CD4-positive, alpha-beta T cell treated with Interleukin-10 for 1 hour (primary cell): ENCODE measurements at regions not wholly inside any gene's neighbourhood (a gene's known extent, or its start where the extent isn't known, plus 50 kb on each side); places are given as distances from the start of the nearest gene placed in this dataset.
"Not testable (repeated sequence)": the region's sequence is repeated elsewhere in the genome, so short reads cannot be mapped to it uniquely, and the experiment has no call there.

Experiments
- DNase-seq: peaks from one replicate; pipeline ENCODE4 v3.0.0-alpha.2; 2020

GRCh38 chr6:40139447-40139846 is 205.2 kb upstream of the MOCS1 start:
- no peak for DNase-seq

GRCh38 chr6:40138273-40138720 is 204.0 kb upstream of the MOCS1 start:
- no peak for DNase-seq

- DNase-seq: no peak
These were observed 201.3 kb upstream of the MOCS1 start for GRCh38 chr6:40135491-40136072.

- DNase-seq: not testable (repeated sequence)
These were observed 199.7 kb upstream of the MOCS1 start for GRCh38 chr6:40133981-40134380.

DNA sequence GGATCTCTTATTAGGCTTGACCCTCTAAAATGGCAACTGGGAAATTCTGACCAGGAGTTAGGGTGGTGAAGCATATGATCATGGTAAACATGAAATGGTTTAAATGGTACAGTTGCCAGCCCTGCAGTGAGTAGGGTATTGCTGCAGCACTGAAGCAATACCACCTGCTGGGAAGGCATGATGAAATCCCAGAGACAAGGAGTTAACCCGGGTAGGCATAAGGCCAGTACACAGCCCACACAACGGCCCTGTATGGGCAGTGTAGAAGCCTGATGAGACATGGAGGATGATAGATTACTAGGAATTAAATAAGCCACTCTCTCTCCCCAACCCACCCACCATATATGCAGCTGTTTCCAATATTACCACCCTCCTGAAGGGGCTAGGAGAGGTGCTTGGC is 197.4 kb upstream of the MOCS1 start:
- DNase-seq: no peak

DNA sequence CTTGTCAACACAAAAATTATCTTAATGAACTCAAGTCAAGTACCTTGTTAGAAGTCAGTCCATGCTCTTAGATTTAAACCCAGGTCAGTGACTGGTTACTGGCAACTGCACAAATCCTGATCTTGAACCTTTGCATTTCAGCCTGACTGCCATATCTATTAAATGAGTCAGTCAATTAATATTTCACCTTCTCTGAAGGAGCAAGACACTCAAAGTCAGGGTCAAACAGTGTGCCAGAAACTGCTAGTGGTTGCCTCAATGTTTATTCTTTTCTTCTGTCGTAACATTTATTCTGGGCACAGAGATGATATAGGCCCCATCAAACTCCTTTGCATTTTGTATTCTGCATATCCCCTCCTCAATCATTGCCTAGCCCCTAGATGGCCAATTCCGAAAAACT is 193.9 kb upstream of the MOCS1 start:
- DNase-seq: no peak

DNA sequence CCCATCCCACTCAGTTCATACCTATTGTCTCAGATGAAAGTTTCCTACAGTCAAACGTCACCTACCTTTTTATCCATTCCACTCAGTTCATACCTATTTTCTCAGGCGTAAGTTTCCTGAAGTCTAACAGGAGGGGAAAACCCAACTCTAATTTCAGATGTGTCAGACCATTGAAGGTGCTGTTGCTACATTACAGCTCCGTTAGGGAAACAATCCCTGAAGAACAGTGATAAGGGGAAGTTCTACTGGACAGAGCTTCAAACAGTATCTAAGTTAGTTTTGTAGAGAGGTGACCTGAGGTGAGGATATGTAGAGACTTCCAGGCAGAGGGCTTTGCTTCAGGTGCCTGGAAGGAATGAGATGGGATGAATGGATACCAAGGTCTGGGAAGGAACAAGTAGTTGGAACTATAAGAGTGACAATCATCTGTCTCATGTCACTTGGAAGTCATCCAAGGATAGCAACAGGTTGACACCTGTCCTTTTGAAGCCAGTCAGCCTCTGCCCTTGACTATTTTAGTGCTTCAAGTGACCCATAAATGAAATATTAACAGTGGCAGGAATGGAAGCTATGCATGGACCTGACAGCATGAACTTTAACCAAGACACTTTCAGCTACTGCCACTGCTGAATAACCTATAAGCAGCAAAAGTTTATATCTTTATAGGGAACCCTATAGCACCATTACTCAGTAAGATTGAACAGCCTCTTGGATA is 191.6 kb upstream of the MOCS1 start:
- DNase-seq: no peak

DNA sequence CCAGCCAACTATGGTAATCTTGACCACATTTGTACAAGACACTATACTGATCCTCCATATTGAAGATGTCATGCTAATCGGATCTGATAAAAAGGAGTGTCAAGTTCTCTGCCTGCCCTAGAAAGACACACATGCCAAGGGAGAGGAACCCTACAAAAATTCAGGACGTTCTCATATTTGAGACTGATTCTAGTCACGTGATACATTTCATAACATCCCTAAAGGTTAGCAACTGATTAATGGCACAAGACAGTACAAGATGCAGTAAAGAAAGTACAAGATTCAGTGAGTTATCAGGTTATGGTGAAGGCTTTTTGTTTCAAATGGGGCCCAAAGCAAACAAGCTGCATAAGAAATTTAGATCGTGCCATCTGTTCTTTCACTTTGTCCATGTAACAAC is 190.7 kb upstream of the MOCS1 start:
- DNase-seq: no peak

DNA sequence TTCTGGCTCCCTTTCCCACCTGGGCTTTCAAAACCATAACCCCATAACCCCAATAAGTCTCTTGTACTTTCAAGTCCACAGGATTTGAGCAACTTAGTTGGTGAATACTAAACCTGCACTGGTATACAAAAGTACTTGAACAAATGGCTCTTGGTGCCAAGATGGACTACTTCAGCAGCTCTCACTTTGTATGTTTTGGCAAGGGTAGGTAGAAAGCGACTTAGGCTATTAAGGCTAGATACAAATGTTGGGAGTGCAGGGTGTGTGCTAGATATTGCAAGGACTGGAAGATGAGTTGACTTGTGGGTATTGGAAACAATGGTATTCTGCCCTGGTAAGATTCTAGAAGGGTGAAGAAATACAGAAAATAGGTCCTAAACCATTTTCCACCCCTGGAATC is 182.6 kb upstream of the MOCS1 start:
- no peak for DNase-seq

DNA sequence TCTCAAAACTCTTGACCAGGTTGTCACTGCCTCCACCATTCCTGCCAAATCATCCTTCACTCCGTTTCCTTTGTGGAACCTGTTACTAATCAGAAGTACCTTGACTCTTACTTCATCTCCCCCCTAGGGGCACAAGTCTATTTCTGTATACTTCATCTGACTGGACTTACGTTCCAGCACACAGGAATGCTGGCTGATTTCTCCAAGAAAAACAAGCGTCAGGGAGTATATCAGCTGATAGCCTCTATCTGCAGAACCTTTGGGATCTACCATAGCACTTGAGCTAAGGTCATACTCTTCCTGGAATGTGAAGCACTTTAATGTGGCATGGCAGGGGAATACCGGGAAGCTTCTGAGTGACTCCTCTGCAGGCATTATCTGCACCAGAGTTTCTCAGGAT is 178.1 kb upstream of the MOCS1 start:
- DNase-seq: no peak

DNA sequence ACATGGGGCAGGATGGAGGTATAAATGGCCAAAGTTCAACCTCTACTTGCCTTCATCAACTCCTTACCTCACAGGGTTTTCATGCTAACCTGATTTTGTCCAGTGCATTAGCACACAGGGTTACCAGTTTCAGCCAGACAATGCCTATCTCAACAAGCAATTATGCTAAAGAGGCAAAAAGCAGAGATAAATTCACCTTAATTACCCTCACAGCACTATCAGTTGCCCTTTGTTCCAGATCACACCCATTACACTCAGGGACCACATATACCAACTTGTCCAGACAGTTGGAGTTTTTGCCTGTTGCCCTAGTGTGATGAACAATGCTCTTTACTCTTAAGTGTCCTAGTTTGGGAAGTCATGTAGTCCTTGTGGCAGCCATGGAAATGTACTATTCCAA is 174.5 kb upstream of the MOCS1 start:
- DNase-seq: no peak

DNA sequence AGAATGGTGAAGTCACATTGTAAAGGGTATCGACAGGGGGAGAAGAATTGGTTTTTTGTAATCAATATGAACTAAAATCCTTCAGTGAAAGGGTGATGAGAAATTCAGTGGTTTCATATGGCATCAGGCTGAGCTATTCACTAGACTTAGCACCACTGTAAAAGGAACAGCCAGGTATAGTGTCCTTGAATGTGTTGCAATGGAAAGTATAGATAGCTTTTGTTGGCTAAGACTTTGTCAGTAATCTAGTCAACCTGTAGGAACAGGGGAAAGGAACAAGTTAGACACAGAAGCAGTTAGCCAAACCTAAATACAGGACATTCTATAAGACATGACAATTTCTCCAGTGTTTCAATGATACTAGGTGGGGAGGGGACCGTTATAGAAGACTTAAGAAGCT is 172.6 kb upstream of the MOCS1 start:
- DNase-seq: no peak

DNA sequence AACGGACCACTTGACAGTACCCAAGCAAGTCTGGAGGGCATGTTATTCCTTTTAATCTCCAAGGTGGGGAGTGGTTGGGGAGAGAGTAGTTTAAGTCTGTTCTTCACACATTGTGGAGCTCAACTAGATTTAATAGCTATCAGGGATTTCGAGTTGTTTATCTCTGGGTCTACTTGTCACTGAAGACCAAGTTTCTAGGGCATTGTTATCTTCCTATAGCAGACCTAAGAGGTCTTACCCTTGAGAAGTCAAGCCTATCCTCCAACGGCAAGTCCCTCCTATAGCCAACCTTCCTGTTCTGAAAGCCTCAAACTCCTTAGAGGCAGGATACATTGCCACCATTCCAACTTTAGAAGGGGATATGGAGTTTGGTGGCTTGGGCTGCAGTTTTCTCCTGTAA is 164.5 kb upstream of the MOCS1 start:
- no peak for DNase-seq

GRCh38 chr6:40097590-40097989 is 163.3 kb upstream of the MOCS1 start:
- no peak for DNase-seq

DNA sequence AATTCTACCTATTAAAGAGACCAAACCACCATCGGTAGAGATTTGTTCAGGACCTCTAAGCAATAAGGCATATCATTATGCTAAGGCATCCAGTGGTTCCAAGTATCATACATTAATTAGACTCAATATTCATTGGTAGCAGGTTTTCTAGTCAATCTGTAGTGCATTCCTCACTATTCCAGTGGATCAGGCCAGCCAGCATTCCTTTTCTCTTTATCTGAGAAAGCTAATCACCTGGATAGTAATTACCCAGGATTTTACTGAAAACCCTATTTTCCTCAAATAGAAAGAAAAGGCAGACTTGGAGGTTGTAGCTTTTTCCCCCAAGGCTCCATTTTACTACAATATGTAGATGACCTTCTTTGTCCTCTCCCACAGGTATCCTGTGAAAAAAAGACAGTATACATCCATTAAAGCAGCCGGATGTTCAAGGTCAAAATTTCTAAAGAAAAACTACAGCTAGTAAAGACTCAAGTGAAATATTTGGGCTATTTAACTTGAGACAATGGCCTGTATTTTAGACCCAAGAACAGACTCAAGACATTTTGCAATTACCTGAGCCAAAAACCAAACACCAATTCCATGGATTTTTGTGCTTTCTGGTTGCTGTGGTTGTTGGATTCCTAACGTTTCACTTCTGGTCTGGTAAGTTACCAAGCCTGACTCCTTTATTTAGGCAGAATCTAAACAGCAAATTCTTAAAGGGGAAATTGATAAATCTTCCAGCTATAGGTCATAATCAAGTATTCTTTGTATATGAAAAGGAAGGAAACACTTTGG is 149.1 kb upstream of the MOCS1 start:
- no peak for DNase-seq

DNA sequence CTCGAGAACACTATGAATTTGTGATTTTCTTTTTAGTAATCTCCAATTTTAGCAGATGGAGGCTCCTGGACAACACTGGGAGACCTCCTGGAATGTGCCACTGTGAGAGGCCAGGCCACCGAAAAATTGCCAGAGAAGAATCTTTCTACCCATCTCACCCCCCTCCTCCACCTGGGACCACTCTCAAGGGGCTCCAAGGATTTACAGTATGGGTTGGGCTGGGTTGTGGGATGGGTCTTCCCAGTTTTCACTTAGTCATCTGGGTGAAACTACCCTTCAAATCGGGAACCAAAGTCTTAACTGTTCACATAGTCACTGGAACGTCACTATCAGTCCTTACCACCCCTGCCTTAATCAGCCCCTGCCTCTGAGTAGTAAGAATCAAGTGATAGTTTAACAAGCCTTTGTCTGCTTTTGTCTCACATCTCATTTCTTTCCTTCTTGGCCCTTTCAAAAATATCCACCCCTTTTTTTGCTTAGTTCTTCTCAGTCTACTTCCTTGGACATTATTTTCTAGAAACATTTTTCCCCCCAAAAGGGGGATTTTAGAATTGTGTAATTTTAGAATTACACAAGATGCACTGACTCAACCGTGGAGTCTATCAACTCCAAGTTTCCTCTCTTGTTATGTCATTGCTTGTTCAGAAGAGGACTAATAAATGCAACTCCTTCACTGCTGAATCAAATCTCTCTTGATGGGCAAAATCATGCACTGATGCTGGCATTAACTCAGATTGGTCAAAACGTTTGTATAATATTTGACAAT is 148.2 kb upstream of the MOCS1 start:
- no peak for DNase-seq

DNA sequence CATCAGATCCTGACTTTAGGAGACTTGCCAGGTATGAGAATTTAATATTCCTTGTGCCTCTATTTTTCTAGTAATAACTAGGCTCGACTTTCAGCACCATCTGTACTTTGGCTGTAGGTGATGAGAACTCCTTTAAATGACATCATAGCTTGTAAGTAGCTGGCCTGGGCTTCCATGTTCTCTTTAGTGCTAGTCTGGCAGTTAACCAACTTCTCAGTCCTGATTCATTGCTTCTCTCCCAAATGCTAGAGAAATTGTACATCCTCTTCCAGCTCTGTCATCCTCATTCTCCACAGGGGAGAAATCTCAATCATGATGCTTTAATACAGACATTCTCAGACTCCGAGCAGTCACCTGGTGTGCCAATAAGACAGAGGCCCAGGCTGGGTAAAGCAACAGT is 143.5 kb upstream of the MOCS1 start:
- no peak for DNase-seq

DNA sequence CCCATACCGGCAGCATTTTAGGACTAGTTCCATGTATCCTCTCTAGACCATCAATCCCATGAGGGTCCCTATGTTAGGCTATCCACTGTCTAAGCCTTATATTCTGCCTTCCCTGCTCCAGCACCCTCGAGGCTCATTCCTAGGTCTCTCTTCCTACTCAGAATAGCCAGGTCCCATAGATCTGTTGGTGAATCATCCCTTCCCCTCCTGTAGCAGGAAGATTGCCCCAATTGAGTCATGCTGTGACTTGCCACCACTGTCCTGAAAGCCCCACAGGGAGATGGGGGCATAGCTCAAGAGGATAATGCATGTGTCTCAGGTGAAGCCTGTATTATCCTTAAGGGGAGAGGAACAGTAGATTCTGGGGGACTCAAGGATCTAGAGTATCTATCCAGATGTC is 143.1 kb upstream of the MOCS1 start:
- no peak for DNase-seq

DNA sequence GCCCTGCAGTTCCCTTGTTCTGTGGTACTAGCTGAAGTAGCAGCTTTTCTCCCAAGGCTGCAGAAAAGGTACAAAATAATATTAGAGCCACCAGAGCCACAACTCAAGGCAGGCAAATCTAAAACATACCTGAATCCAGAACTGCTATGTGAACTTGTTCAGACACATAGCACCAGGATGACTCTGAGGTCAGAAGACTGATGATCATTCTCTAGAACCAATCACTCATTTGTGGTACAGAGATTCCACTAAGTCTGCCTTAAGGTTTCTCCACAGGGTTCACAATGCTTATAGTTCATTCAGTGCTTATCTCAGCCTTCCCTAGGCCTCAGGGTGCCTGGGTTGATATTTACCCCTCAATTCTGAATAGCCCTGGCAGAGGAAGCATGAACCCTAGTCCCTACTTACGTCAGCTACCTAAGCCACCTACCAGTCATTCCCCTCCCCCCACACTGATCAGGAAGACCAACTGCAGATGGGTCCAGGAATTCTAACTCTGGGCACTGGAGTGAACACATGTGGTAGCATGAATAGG is 140.9 kb upstream of the MOCS1 start:
- DNase-seq: no peak

DNA sequence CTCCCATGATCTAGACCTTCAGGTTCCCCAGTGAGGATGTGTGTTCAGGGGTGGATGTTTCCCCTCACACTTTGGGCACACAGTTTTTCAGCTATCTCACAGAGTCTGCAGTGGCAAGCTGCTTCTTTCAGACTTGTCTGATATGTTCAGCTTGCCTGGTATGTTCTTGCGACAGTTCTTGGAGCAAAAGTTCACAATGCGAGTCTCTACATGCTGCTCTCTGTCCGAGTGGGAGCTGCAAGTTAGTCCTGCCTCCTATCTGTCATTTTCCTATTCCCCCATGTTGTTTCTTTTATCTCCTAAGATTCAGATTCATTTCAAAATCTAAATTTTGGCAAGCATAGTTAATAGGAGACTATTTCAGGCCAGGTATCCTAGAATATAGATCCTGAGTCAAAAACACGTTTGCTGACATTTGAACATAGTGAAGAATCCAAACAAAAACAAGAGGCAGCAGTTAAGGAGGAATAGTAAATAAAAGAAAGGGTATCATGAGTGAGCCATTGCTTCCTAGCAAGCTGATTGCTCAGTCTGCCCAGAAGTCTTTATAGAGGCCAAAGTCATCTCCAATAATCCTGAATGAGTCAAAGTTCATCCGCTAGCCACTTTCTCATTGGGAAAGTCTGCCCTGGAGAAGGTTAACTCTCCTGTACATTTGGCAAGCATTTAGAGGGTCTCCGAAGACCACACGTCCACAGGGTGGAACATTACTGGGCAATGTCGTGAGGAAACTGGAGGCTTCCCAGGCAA is 140.2 kb upstream of the MOCS1 start:
- no peak for DNase-seq

DNA sequence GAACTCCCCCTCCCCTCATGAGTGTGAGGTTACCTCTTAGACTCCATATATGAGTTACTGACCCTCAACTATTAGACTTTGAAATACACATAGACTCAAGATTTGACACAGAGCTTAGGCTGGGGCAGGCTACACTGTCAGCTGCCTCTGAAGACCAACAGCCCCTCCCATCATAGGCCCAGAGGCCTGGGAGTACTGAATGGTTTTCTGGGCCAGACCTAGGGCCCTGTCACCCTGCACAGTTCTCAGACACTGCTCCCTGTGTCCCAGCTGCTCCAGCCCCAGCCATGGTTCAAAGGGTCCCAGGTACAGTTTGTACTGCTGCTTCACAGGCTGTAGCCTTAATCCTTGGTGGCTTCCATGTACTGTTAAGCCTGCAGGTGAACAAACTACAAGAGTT is 132.1 kb upstream of the MOCS1 start:
- no peak for DNase-seq

DNA sequence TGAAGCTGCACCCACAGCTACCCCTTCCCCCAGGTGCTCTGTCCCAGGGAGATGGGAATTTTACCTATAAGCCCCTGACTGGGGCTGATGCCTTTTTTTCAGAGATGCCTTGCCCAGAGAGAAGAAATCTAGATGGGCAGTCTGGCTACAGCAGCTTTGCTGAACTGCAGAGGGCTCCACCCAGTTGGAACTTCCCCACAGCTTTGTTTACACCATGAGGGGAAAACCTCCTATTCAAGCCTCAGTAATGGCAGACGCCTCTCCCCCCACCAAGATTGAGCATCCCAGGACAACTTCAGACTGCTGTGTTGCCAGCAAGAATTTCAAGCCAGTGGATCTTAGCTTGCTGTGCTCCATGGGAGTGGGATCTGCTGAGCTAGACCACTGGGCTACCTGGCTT is 122.6 kb upstream of the MOCS1 start:
- no peak for DNase-seq

DNA sequence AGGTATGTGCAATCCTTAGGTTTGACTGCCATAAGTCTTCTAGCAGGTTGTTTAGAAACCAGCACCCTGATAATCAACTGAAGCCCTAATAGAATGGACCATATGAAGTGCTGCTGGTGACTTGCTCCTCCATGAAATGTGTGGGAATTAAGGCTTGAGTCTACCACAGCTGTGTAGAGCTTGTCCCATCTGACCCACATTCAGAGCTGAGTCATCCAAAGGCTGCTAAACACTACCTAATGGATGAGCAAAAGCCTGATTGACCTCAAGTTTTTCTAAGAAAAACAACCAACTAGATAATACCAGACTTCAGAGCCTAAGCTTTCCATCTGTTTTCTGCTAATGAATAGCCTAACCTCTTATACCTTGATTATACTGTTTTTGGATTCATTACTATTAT is 120.3 kb upstream of the MOCS1 start:
- no peak for DNase-seq
